ENCODE measurements at regions not wholly inside any gene's neighbourhood (a gene's known extent, or its start where the extent isn't known, plus 50 kb on each side); places are given as distances from the start of the nearest gene placed in this dataset.

DNA sequence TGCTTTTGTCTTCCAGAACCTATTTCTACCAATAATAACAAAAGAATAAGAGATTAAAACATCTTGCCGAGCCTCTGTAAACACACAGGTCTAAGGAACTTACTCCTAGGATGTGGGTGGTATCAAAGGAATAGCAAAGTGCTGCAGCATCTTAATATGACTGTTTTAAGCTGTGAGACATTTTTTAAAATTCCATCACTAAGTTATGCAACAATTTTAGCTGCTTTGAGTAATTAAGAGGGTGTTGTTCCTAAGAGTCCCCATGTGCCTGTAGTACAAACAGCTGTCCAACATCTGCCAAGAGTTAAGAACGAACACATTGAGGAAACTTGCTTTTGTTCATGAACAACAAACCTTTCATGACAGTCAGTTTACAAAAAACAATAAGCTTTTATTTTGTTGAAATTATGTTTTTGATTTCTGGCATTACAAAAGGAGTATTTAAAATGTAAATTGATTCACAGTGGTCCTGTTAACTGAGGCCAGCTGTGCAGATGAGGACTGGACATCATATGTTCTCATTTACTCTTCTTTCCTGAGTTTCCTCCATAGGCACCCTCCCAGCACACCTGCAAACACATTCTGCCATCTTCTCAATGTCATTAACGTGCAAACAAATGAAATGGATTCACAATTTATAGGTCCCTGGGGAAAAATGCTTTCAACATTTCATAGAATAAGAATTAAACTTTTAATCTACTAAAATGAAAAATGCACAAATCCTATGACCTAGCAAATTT lies 337.3 kb upstream of the ARHGEF26 start:
- TF ChIP-seq, protein P1, sequence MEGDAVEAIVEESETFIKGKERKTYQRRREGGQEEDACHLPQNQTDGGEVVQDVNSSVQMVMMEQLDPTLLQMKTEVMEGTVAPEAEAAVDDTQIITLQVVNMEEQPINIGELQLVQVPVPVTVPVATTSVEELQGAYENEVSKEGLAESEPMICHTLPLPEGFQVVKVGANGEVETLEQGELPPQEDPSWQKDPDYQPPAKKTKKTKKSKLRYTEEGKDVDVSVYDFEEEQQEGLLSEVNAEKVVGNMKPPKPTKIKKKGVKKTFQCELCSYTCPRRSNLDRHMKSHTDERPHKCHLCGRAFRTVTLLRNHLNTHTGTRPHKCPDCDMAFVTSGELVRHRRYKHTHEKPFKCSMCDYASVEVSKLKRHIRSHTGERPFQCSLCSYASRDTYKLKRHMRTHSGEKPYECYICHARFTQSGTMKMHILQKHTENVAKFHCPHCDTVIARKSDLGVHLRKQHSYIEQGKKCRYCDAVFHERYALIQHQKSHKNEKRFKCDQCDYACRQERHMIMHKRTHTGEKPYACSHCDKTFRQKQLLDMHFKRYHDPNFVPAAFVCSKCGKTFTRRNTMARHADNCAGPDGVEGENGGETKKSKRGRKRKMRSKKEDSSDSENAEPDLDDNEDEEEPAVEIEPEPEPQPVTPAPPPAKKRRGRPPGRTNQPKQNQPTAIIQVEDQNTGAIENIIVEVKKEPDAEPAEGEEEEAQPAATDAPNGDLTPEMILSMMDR (conservative IDR thresholded peaks at IDR 0.05; ENCODE audit: low read length) = no peak
- TF ChIP-seq EZH2phosphoT487 (IDR thresholded peaks at IDR 0.05; ENCODE audit: borderline replicate concordance) = no peak
